ENCODE measurements at regions not wholly inside any gene's neighbourhood (a gene's known extent, or its start where the extent isn't known, plus 50 kb on each side); places are given as distances from the start of the nearest gene placed in this dataset.

- Histone ChIP-seq H3K4me2 (ENCODE audit: low read length) (no peak overlapping the region), H3K4me3 (ENCODE audit: low read depth, low read length, poor library complexity, severe bottlenecking) (no peak overlapping the region), H3K79me2 (ENCODE audit: insufficient read depth, low read depth, low read length) (no peaks in the 10 kb centered on the region), H4K20me1 (ENCODE audit: insufficient read depth, low read length) (no peaks in the 10 kb centered on the region), H2AFZ (ENCODE audit: low read length) (no peak overlapping the region), H3K27ac (ENCODE audit: low read depth, low read length, poor library complexity, severe bottlenecking) (no peak overlapping the region), H3K9me2 (ENCODE audit: insufficient read depth, low read length) (no peaks in the 10 kb centered on the region), H3K4me1 (ENCODE audit: insufficient read depth, low read length, poor library complexity, severe bottlenecking) (no peaks in the 10 kb centered on the region), H3K36me3 (ENCODE audit: insufficient read depth, low read length) (no peaks in the 10 kb centered on the region), H3K9me3 (ENCODE audit: low read length) (no peaks in the 10 kb centered on the region)
- CTCF ChIA-PET (ENCODE audit: unreplicated experiment) = no interaction called here
- intact Hi-C loops (cut with micrococcal nuclease; ENCODE audit: unreplicated experiment) = no loop called here
- TF ChIP-seq EZH2phosphoT487 (IDR thresholded peaks at IDR 0.05; ENCODE audit: borderline replicate concordance, low read depth, low read length) = no peak
- TF ChIP-seq CTCF (conservative IDR thresholded peaks at IDR 0.05; ENCODE audit: low read length) = no peak
- POLR2A ChIA-PET = no interaction called here
- DNase-seq (ENCODE audit: low spot score) = no peak
- BruUV-seq (replicated peaks) = no TSS peak
Observed at GRCh38 chr12:66963901-66964300, 285.0 kb upstream of the GRIP1 start.

- H3K9me3 ChIP-seq (ENCODE audit: low read length) = no peaks in the 10 kb centered on the region
- no peak overlapping the region for H3K4me3 ChIP-seq (ENCODE audit: low read depth, low read length, poor library complexity, severe bottlenecking)
- no peaks in the 10 kb centered on the region for H4K20me1 ChIP-seq (ENCODE audit: insufficient read depth, low read length)
- ChIA-PET CTCF (ENCODE audit: unreplicated experiment) (no interaction called here), POLR2A (interaction anchor here (0.6 kb wide), 1 partner anchor 1616 kb away, joined by 3 read pairs; no protein-coding TSS in a partner anchor)
- no peak for DNase-seq (ENCODE audit: low spot score)
- H3K9me2 ChIP-seq (ENCODE audit: insufficient read depth, low read length) = no peaks in the 10 kb centered on the region
- no peak overlapping the region for H2AFZ ChIP-seq (ENCODE audit: low read length)
- H3K27ac ChIP-seq (ENCODE audit: low read depth, low read length, poor library complexity, severe bottlenecking) = no peak overlapping the region
- H3K79me2 ChIP-seq (ENCODE audit: insufficient read depth, low read depth, low read length) = no peaks in the 10 kb centered on the region
- no peak overlapping the region for H3K4me2 ChIP-seq (ENCODE audit: low read length)
- H3K4me1 ChIP-seq (ENCODE audit: insufficient read depth, low read length, poor library complexity, severe bottlenecking) = no peaks in the 10 kb centered on the region
- no peaks in the 10 kb centered on the region for H3K36me3 ChIP-seq (ENCODE audit: insufficient read depth, low read length)
- no TSS peak for BruUV-seq (replicated peaks)
- TF ChIP-seq CTCF (conservative IDR thresholded peaks at IDR 0.05; ENCODE audit: low read length) = no peak
- TF ChIP-seq EZH2phosphoT487 (IDR thresholded peaks at IDR 0.05; ENCODE audit: borderline replicate concordance, low read depth, low read length) = no peak
- intact Hi-C loops (cut with micrococcal nuclease; ENCODE audit: unreplicated experiment) = no loop called here
Observed at GRCh38 chr12:66964629-66965028, 285.8 kb upstream of the GRIP1 start.

GRCh38 chr12:66965621-66966020 lies 286.7 kb upstream of the GRIP1 start:
- no peak overlapping the region for H3K27ac ChIP-seq (ENCODE audit: low read depth, low read length, poor library complexity, severe bottlenecking)
- H3K4me3 ChIP-seq (ENCODE audit: low read depth, low read length, poor library complexity, severe bottlenecking) = no peak overlapping the region
- H2AFZ ChIP-seq (ENCODE audit: low read length) = no peak overlapping the region
- no TSS peak for BruUV-seq (replicated peaks)
- no peak overlapping the region for H3K4me2 ChIP-seq (ENCODE audit: low read length)
- no peaks in the 10 kb centered on the region for H4K20me1 ChIP-seq (ENCODE audit: insufficient read depth, low read length)
- H3K36me3 ChIP-seq (ENCODE audit: insufficient read depth, low read length) = no peaks in the 10 kb centered on the region
- TF ChIP-seq EZH2phosphoT487 (IDR thresholded peaks at IDR 0.05; ENCODE audit: borderline replicate concordance, low read depth, low read length) = no peak
- TF ChIP-seq CTCF (conservative IDR thresholded peaks at IDR 0.05; ENCODE audit: low read length) = no peak
- ChIA-PET POLR2A (no interaction called here), CTCF (ENCODE audit: unreplicated experiment) (no interaction called here)
- no peaks in the 10 kb centered on the region for H3K4me1 ChIP-seq (ENCODE audit: insufficient read depth, low read length, poor library complexity, severe bottlenecking)
- no peaks in the 10 kb centered on the region for H3K79me2 ChIP-seq (ENCODE audit: insufficient read depth, low read depth, low read length)
- DNase-seq (ENCODE audit: low spot score) = no peak
- H3K9me2 ChIP-seq (ENCODE audit: insufficient read depth, low read length) = no peaks in the 10 kb centered on the region
- H3K9me3 ChIP-seq (ENCODE audit: low read length) = no peaks in the 10 kb centered on the region
- intact Hi-C loops (cut with micrococcal nuclease; ENCODE audit: unreplicated experiment) = no loop called here
